ENCODE measurements at regions not wholly inside any gene's neighbourhood (a gene's known extent, or its start where the extent isn't known, plus 50 kb on each side); places are given as distances from the start of the nearest gene placed in this dataset.

- H3K4me3 ChIP-seq (ENCODE audit: low read depth, low read length) = no peak overlapping the region
- H3K27me3 ChIP-seq (replicated peaks) = no peaks in the 10 kb centered on the region
Measured at GRCh38 chr1:29585201-29585600, 348.9 kb downstream of the PTPRU start.

GRCh38 chr1:29584776-29585175 is 348.5 kb downstream of the PTPRU start:
- Histone ChIP-seq H3K36me3 (replicated peaks) (no peaks in the 10 kb centered on the region), H3K27me3 (replicated peaks) (no peaks in the 10 kb centered on the region), H3K27ac (no peak overlapping the region), H3K4me3 (ENCODE audit: low read depth, low read length) (no peak overlapping the region)
- DNase-seq = no peak
- in situ Hi-C loops (cut with HindIII; ENCODE audit: low pct_ligation_motif_present, low sequenced_read_pairs) = no loop called here
- TF ChIP-seq, protein P1, sequence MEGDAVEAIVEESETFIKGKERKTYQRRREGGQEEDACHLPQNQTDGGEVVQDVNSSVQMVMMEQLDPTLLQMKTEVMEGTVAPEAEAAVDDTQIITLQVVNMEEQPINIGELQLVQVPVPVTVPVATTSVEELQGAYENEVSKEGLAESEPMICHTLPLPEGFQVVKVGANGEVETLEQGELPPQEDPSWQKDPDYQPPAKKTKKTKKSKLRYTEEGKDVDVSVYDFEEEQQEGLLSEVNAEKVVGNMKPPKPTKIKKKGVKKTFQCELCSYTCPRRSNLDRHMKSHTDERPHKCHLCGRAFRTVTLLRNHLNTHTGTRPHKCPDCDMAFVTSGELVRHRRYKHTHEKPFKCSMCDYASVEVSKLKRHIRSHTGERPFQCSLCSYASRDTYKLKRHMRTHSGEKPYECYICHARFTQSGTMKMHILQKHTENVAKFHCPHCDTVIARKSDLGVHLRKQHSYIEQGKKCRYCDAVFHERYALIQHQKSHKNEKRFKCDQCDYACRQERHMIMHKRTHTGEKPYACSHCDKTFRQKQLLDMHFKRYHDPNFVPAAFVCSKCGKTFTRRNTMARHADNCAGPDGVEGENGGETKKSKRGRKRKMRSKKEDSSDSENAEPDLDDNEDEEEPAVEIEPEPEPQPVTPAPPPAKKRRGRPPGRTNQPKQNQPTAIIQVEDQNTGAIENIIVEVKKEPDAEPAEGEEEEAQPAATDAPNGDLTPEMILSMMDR (IDR thresholded peaks at IDR 0.05; ENCODE audit: low read depth, low read length, missing control alignments) = no peak

More at GRCh38 chr1:29585201-29585600, 348.9 kb downstream of the PTPRU start:
- DNase-seq = no peak
- H3K36me3 ChIP-seq (replicated peaks) = no peaks in the 10 kb centered on the region
- TF ChIP-seq, protein P1 (IDR thresholded peaks at IDR 0.05; ENCODE audit: low read depth, low read length, missing control alignments) = no peak
- H3K27ac ChIP-seq = no peak overlapping the region
- in situ Hi-C loops (cut with HindIII; ENCODE audit: low pct_ligation_motif_present, low sequenced_read_pairs) = no loop called here

DNA sequence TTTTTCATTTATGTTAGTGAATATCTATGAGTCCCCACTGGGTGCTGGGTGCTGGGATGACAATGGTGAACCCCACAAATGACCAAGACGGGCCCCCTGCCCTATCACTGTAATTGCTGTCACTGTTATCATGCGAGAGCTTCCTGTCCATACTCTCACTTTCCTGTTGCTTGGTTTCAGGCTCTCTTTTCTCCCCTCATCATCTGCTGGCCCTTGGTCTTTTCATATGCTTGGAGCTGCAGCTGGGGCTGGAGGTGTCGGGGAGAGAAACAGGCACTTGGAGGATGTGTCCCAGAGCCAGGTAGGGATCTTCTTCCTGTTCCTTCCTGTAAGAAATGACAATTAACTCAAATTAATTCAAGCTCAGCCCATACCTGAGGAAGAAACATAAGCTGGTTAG is 348.0 kb downstream of the PTPRU start:
- no peak overlapping the region for H3K4me3 ChIP-seq (ENCODE audit: low read depth, low read length)
- in situ Hi-C loops (cut with HindIII; ENCODE audit: low pct_ligation_motif_present, low sequenced_read_pairs) = no loop called here
- DNase-seq = no peak
- no peaks in the 10 kb centered on the region for H3K36me3 ChIP-seq (replicated peaks)
- H3K27me3 ChIP-seq (replicated peaks) = no peaks in the 10 kb centered on the region
- TF ChIP-seq, protein P1 (IDR thresholded peaks at IDR 0.05; ENCODE audit: low read depth, low read length, missing control alignments) = no peak
- H3K27ac ChIP-seq = no peak overlapping the region

DNA sequence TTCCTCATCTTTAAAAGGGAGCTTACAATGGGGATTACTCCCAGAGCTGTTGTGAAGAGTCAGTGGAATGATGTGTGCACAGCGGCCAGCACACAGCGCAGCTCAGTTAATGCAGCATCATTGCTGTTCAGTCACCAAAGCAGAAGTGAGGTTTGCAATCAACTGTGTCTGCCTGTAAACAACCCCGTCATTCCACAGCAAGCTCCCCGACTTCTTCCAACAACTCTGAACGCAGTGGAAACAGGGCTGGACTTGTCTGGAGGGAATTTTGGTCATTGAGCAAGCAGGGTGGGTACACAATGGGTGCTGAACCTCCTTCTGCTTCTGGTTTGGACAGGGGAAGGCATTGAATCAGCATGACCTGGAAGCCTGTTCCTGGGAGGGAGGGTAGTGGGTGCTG is 347.4 kb downstream of the PTPRU start:
- Histone ChIP-seq H3K4me3 (ENCODE audit: low read depth, low read length) (no peak overlapping the region), H3K27ac (no peak overlapping the region), H3K36me3 (replicated peaks) (no peaks in the 10 kb centered on the region), H3K27me3 (replicated peaks) (no peaks in the 10 kb centered on the region)
- DNase-seq = no peak
- TF ChIP-seq, protein P1 (IDR thresholded peaks at IDR 0.05; ENCODE audit: low read depth, low read length, missing control alignments) = no peak
- in situ Hi-C loops (cut with HindIII; ENCODE audit: low pct_ligation_motif_present, low sequenced_read_pairs) = no loop called here

- in situ Hi-C loops (cut with HindIII; ENCODE audit: low pct_ligation_motif_present, low sequenced_read_pairs) = no loop called here
- DNase-seq = no peak
- Histone ChIP-seq H3K27me3 (replicated peaks) (no peaks in the 10 kb centered on the region), H3K27ac (no peak overlapping the region), H3K4me3 (ENCODE audit: low read depth, low read length) (no peak overlapping the region), H3K36me3 (replicated peaks) (no peaks in the 10 kb centered on the region)
- TF ChIP-seq, protein P1 (IDR thresholded peaks at IDR 0.05; ENCODE audit: low read depth, low read length, missing control alignments) = no peak
Measured at GRCh38 chr1:29581256-29581655, 344.9 kb downstream of the PTPRU start.

- Histone ChIP-seq H3K27ac (no peak overlapping the region), H3K36me3 (replicated peaks) (no peaks in the 10 kb centered on the region), H3K27me3 (replicated peaks) (no peaks in the 10 kb centered on the region), H3K4me3 (ENCODE audit: low read depth, low read length) (no peak overlapping the region)
- peak; percentile 12 for DNase-seq
- TF ChIP-seq, protein P1 (IDR thresholded peaks at IDR 0.05; ENCODE audit: low read depth, low read length, missing control alignments) = no peak
- in situ Hi-C loops (cut with HindIII; ENCODE audit: low pct_ligation_motif_present, low sequenced_read_pairs) = no loop called here
Measured at GRCh38 chr1:29579821-29580425, 343.6 kb downstream of the PTPRU start.
